CD14-positive monocyte (primary cell): ENCODE measurements at regions not wholly inside any gene's neighbourhood (a gene's known extent, or its start where the extent isn't known, plus 50 kb on each side); places are given as distances from the start of the nearest gene placed in this dataset.
A peak's percentile ranks its signal among the peaks of the same experiment; 100 is the strongest.

Source experiments
- DNase-seq, 3 donors: peaks; one replicate each; pipeline ENCODE4 v3.0.0-alpha.2; 2011 to 2022
- H2AFZ ChIP-seq: 2 replicates; pipeline ENCODE4 v1.6.0; 2012; ENCODE audit warnings: mild to moderate bottlenecking, low read depth, low read length, inconsistent platforms; ENCODE audit not compliant: insufficient read depth, poor library complexity, severe bottlenecking
- H3K27ac ChIP-seq, 2 donors: 1 replicate in 1 of 2; 2 replicates in 1 of 2; pipeline ENCODE4 v1.5.1; 2012 to 2013; ENCODE audit warnings: low read length in 2 of 2, control low read depth in 1 of 2, inconsistent platforms in 1 of 2, low read depth in 1 of 2, mild to moderate bottlenecking in 1 of 2
- H3K27me3 ChIP-seq, 2 donors: one replicate each; pipeline versions ENCODE4 v1.6.0 to v1.6.1; 2011 to 2013; ENCODE audit warnings: low read length in 2 of 2; ENCODE audit not compliant: control insufficient read depth in 2 of 2, insufficient read depth in 2 of 2
- H3K36me3 ChIP-seq, 2 donors: replicated peaks in 1 of 2; 1 replicate in 1 of 2; 2 replicates in 1 of 2; pipeline versions ENCODE4 v1.5.1 to v1.6.1; 2012 to 2013; ENCODE audit warnings: low read length in 2 of 2, control low read depth in 1 of 2, inconsistent platforms in 1 of 2, mild to moderate bottlenecking in 1 of 2; ENCODE audit not compliant: insufficient read depth in 2 of 2, control insufficient read depth in 1 of 2
- H3K4me1 ChIP-seq, 2 donors: 1 replicate in 1 of 2; 2 replicates in 1 of 2; pipeline versions ENCODE4 v1.5.1 to v1.6.1; 2012 to 2013; ENCODE audit warnings: low read length in 2 of 2, control low read depth in 1 of 2, inconsistent platforms in 1 of 2, mild to moderate bottlenecking in 1 of 2, moderate library complexity in 1 of 2; ENCODE audit not compliant: insufficient read depth in 2 of 2, control insufficient read depth in 1 of 2
- H3K4me2 ChIP-seq: replicated peaks from 2 replicates; pipeline ENCODE3; 2012; ENCODE audit warnings: low read length, moderate library complexity, mild to moderate bottlenecking; ENCODE audit not compliant: poor library complexity, severe bottlenecking; ENCODE audit errors: extremely low read depth
- H3K4me3 ChIP-seq, 3 experiments: fragments of 200-600 bp in 1 of 3; sonication (generic) in 1 of 3; replicated peaks in 1 of 3; 1 replicate in 2 of 3; 2 replicates in 1 of 3; pipeline ENCODE4 v1.5.1; 2011 to 2013; ENCODE audit warnings: low read length in 3 of 3, mild to moderate bottlenecking in 3 of 3, control low read depth in 2 of 3, low read depth in 2 of 3, inconsistent platforms in 1 of 3, moderate library complexity in 1 of 3
- H3K79me2 ChIP-seq: 2 replicates; pipeline ENCODE4 v1.6.0; 2012; ENCODE audit warnings: mild to moderate bottlenecking, control low read depth, inconsistent platforms, low read length, moderate library complexity; ENCODE audit not compliant: insufficient read depth
- H3K9ac ChIP-seq: 2 replicates; pipeline ENCODE4 v1.6.0; 2017; ENCODE audit warnings: low read length, mild to moderate bottlenecking; ENCODE audit not compliant: insufficient read depth, poor library complexity, severe bottlenecking
- H3K9me3 ChIP-seq, 2 donors: replicated peaks in 1 of 2; 1 replicate in 1 of 2; 2 replicates in 1 of 2; pipeline versions ENCODE4 v1.5.1 to v1.6.1; 2012 to 2013; ENCODE audit warnings: low read length in 2 of 2, control low read depth in 1 of 2; ENCODE audit not compliant: control insufficient read depth in 1 of 2, insufficient read depth in 1 of 2
- H4K20me1 ChIP-seq: 2 replicates; pipeline ENCODE4 v1.6.0; 2012; ENCODE audit warnings: mild to moderate bottlenecking, low read length, control low read depth, moderate library complexity; ENCODE audit not compliant: insufficient read depth
- H3K27ac Mint-ChIP-seq, 7 donors: one replicate each; pipeline ENCODE4 v1.8.0; 2020; ENCODE audit warnings: mild to moderate bottlenecking in 7 of 7, mixed read lengths in 7 of 7, moderate library complexity in 6 of 7, inconsistent platforms in 2 of 7
- H3K27me3 Mint-ChIP-seq, 3 donors: one replicate each; pipeline ENCODE4 v1.8.0; 2021 to 2022; ENCODE audit warnings: low read depth in 3 of 3, mild to moderate bottlenecking in 3 of 3, mixed read lengths in 3 of 3, moderate library complexity in 3 of 3, inconsistent platforms in 1 of 3
- H3K36me3 Mint-ChIP-seq, 2 donors: one replicate each; pipeline ENCODE4 v1.8.0; 2020; ENCODE audit warnings: mixed read lengths in 2 of 2, inconsistent platforms in 1 of 2, mild to moderate bottlenecking in 1 of 2
- H3K4me1 Mint-ChIP-seq: one replicate; pipeline ENCODE4 v1.8.0; 2020; ENCODE audit warnings: mild to moderate bottlenecking, mixed read lengths
- H3K4me3 Mint-ChIP-seq, 2 donors: one replicate each; pipeline ENCODE4 v1.8.0; 2020; ENCODE audit warnings: mild to moderate bottlenecking in 2 of 2, mixed read lengths in 2 of 2, moderate library complexity in 1 of 2
- H3K9me3 Mint-ChIP-seq, 7 donors: one replicate each; pipeline ENCODE4 v1.8.0; 2020 to 2022; ENCODE audit warnings: mixed read lengths in 7 of 7, mild to moderate bottlenecking in 6 of 7, moderate library complexity in 6 of 7, inconsistent platforms in 2 of 7
- WGBS: methylation state at CpG from one replicate; pipeline ENCODE4 v1.1.5; 2013; ENCODE audit warnings: missing lambda C conversion rate; ENCODE audit not compliant: insufficient coverage; 5-methylcytosine and 5-hydroxymethylcytosine counted together
- intact Hi-C, 2 donors: fragments of 100-400 bp; cut with micrococcal nuclease; formaldehyde crosslinking; loops; one replicate each; pipeline versions ENCODE4 v1.15.0 to v1.15.1; 2023
- TF ChIP-seq, protein P1 (sequence below): fragments of 200-600 bp; IDR thresholded peaks from one replicate; pipeline ENCODE4 v1.8.0; 2022; ENCODE audit warnings: antibody characterized with exemption, mild to moderate bottlenecking

DNA sequence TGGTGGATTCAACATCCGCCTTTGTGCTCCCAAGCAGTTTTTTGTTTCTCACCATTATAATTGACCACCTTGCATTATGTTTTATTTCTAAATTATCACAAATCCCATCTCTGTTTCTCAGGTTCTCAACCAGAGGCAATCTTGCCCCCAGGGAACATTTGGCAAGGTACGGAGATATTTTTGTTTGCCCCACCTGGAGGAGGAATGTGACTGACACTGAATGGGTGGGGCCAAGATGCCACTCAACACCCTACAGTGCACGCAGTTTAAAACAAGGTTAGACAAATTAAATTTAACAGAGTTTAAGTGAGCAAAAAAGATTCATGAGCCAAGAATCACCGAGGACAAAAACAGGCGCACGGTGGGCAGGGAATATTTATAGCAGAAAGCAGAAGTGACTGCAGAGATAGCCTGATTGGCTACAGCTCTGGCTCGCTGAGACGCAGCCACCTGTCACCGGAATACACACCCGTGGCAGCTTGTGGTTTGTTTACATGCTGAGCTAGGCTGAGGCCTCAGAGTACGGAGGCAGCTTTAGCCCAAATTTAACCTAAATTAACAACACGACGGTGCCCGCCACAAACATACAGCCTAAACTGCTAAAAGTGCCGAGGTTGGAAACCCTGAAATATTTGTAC, 150.0 kb upstream of the ALKAL2 start:
- no peaks in the 10 kb centered on the region for H4K20me1 ChIP-seq
- H2AFZ ChIP-seq, result no peak overlapping the region
- peaks cover 0 to 3% (median 0%) of the 10 kb centered on the region in 7 donors for H3K9me3 Mint-ChIP-seq
- H3K36me3 ChIP-seq, result no peaks in the 10 kb centered on the region
- TF ChIP-seq, protein P1, sequence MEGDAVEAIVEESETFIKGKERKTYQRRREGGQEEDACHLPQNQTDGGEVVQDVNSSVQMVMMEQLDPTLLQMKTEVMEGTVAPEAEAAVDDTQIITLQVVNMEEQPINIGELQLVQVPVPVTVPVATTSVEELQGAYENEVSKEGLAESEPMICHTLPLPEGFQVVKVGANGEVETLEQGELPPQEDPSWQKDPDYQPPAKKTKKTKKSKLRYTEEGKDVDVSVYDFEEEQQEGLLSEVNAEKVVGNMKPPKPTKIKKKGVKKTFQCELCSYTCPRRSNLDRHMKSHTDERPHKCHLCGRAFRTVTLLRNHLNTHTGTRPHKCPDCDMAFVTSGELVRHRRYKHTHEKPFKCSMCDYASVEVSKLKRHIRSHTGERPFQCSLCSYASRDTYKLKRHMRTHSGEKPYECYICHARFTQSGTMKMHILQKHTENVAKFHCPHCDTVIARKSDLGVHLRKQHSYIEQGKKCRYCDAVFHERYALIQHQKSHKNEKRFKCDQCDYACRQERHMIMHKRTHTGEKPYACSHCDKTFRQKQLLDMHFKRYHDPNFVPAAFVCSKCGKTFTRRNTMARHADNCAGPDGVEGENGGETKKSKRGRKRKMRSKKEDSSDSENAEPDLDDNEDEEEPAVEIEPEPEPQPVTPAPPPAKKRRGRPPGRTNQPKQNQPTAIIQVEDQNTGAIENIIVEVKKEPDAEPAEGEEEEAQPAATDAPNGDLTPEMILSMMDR, result no peak
- no peak overlapping the region for H3K4me3 Mint-ChIP-seq
- H3K4me1 Mint-ChIP-seq, result no peaks in the 10 kb centered on the region
- H3K9ac ChIP-seq, result no peak overlapping the region
- WGBS, result 11% methylated on average over 14 of the region's 15 CpGs
- no peaks in the 10 kb centered on the region for H3K36me3 Mint-ChIP-seq
- peak overlapping the region in 1 of 7 donors; percentile 82 for H3K27ac Mint-ChIP-seq
- H3K4me2 ChIP-seq, result no peak overlapping the region
- no peaks in the 10 kb centered on the region for H3K79me2 ChIP-seq
- no peaks in the 10 kb centered on the region for H3K4me1 ChIP-seq
- intact Hi-C loops, result no loop called here
- peaks cover 1 to 4% (median 3%) of the 10 kb centered on the region in 3 donors for H3K27me3 Mint-ChIP-seq
- DNase-seq, result no peak
- no peak overlapping the region for H3K4me3 ChIP-seq
- H3K27ac ChIP-seq, result no peak overlapping the region
- H3K9me3 ChIP-seq, result peaks cover 0 to 7% of the 10 kb centered on the region in 2 donors
- no peaks in the 10 kb centered on the region for H3K27me3 ChIP-seq

DNA sequence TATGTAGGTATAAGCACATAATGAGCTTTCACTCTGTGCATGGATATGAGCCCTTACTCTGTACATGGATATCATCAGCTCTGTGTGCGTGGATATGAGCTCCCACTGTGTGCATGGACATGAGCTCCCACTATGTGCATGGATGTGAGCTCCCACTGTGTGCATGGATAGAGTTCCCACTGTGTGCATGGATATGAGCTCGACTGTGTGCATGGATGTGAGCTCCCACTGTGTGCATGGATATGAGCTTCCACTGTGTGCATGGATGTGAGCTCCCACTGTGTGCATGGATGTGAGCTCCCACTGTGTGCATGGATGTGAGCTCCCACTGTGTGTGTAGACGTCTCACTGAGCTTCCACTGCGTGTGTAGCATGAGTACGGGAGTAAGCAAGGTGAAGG, 149.3 kb upstream of the ALKAL2 start:
- WGBS, result 95% methylated on average over 2 of the region's 5 CpGs
- peaks cover 0 to 7% of the 10 kb centered on the region in 2 donors for H3K9me3 ChIP-seq
- H3K4me1 ChIP-seq, result no peaks in the 10 kb centered on the region
- Mint-ChIP-seq H3K36me3 (no peaks in the 10 kb centered on the region), H3K27ac (no peak overlapping the region), H3K4me1 (no peaks in the 10 kb centered on the region), H3K4me3 (no peak overlapping the region), H3K27me3 (peaks cover 1 to 4% (median 3%) of the 10 kb centered on the region in 3 donors), H3K9me3 (peaks cover 0 to 3% (median 0%) of the 10 kb centered on the region in 7 donors)
- H3K27me3 ChIP-seq, result no peaks in the 10 kb centered on the region
- H4K20me1 ChIP-seq, result no peaks in the 10 kb centered on the region
- intact Hi-C loops, result no loop called here
- no peaks in the 10 kb centered on the region for H3K79me2 ChIP-seq
- TF ChIP-seq, protein P1, result no peak
- no peak overlapping the region for H2AFZ ChIP-seq
- H3K9ac ChIP-seq, result no peak overlapping the region
- H3K36me3 ChIP-seq, result no peaks in the 10 kb centered on the region
- no peak overlapping the region for H3K4me2 ChIP-seq
- no peak overlapping the region for H3K4me3 ChIP-seq
- no peak overlapping the region for H3K27ac ChIP-seq
- no peak for DNase-seq
